Uterus (tissue), 3 donors: ENCODE measurements at regions not wholly inside any gene's neighbourhood (a gene's known extent, or its start where the extent isn't known, plus 50 kb on each side); places are given as distances from the start of the nearest gene placed in this dataset.

Experiments
- DNase-seq, 2 donors: peaks; one replicate each; pipeline ENCODE4 v3.0.0-alpha.2; 2019 to 2020
- H3K27ac ChIP-seq, 2 donors: fragments of 200-600 bp; sonication (generic); 1 replicate in 1 of 2; 2 replicates in 1 of 2; pipeline ENCODE4 v1.5.1; 2016 to 2018
- H3K27me3 ChIP-seq, 2 donors: fragments of 200-600 bp; sonication (generic); one replicate each; pipeline ENCODE4 v1.5.1; 2018 to 2019; ENCODE audit warnings: control low read depth in 1 of 2
- H3K36me3 ChIP-seq, 2 donors: fragments of 200-600 bp; sonication (generic); one replicate each; pipeline ENCODE4 v1.5.1; 2019; ENCODE audit warnings: control low read depth in 1 of 2
- H3K4me1 ChIP-seq, 2 donors: fragments of 200-600 bp; sonication (generic); one replicate each; pipeline ENCODE4 v1.5.1; 2018 to 2019; ENCODE audit warnings: control low read depth in 1 of 2
- H3K4me3 ChIP-seq, 2 donors: fragments of 200-600 bp; sonication (generic); 1 replicate in 1 of 2; 2 replicates in 1 of 2; pipeline ENCODE4 v1.5.1; 2018 to 2019; ENCODE audit warnings: mild to moderate bottlenecking in 1 of 2
- H3K9me3 ChIP-seq, 2 donors: fragments of 200-600 bp; sonication (generic); one replicate each; pipeline ENCODE4 v1.5.1; 2019; ENCODE audit warnings: control low read depth in 1 of 2
- POLR2A ChIP-seq, 2 donors: fragments of 450-650 bp; IDR thresholded peaks; one replicate each; pipeline ENCODE4 v1.6.1; 2016; ENCODE audit warnings: antibody characterized with exemption in 2 of 2, mild to moderate bottlenecking in 1 of 2, moderate library complexity in 1 of 2
- intact Hi-C: fragments of 100-400 bp; cut with DNase I; formaldehyde crosslinking; loops from one replicate; pipeline ENCODE4 v1.15.1; 2023; ENCODE audit warnings: low total_unique reads
- TF ChIP-seq, protein P1 (sequence below), 4 experiments: fragments of 200-600 bp in 2 of 4; fragments of 450-650 bp in 2 of 4; sonication (generic) in 2 of 4; IDR thresholded peaks; one replicate each; pipeline ENCODE4 v1.5.1; 2016 to 2019; ENCODE audit warnings: antibody characterized with exemption in 4 of 4, mild to moderate bottlenecking in 2 of 4, moderate library complexity in 1 of 4
- donor health status: DM: yes; HTN: yes; CAD: no.

DNA sequence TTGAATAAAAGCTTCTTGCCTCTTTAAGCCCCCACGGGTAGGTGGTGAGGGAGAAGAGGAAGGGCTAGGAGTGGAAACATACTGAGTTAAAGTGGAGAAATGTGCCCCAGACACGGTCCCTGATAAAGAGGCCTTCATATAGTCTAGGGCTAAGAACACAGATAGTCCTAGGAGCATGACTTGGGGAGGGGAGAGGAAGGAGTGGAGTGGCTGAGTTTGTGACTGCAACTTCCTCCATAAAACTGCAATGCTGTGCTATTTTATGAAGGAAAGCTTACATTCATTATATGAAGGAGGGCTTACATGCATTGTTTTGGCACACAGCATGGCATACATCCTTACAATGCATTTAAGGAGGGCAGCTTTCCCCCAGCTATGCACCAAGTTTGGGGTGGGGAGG lies 1129.4 kb upstream of the LRRTM3 start:
- no peak for DNase-seq
- Histone ChIP-seq H3K27ac (no peak overlapping the region), H3K4me1 (no peaks in the 10 kb centered on the region), H3K9me3 (no peaks in the 10 kb centered on the region), H3K36me3 (no peaks in the 10 kb centered on the region), H3K4me3 (no peak overlapping the region), H3K27me3 (no peaks in the 10 kb centered on the region)
- TF ChIP-seq, protein P1, sequence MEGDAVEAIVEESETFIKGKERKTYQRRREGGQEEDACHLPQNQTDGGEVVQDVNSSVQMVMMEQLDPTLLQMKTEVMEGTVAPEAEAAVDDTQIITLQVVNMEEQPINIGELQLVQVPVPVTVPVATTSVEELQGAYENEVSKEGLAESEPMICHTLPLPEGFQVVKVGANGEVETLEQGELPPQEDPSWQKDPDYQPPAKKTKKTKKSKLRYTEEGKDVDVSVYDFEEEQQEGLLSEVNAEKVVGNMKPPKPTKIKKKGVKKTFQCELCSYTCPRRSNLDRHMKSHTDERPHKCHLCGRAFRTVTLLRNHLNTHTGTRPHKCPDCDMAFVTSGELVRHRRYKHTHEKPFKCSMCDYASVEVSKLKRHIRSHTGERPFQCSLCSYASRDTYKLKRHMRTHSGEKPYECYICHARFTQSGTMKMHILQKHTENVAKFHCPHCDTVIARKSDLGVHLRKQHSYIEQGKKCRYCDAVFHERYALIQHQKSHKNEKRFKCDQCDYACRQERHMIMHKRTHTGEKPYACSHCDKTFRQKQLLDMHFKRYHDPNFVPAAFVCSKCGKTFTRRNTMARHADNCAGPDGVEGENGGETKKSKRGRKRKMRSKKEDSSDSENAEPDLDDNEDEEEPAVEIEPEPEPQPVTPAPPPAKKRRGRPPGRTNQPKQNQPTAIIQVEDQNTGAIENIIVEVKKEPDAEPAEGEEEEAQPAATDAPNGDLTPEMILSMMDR (IDR thresholded peaks at IDR 0.05), result no peak
- TF ChIP-seq POLR2A (IDR thresholded peaks at IDR 0.05), result no peak
- intact Hi-C loops, result no loop called here

DNA sequence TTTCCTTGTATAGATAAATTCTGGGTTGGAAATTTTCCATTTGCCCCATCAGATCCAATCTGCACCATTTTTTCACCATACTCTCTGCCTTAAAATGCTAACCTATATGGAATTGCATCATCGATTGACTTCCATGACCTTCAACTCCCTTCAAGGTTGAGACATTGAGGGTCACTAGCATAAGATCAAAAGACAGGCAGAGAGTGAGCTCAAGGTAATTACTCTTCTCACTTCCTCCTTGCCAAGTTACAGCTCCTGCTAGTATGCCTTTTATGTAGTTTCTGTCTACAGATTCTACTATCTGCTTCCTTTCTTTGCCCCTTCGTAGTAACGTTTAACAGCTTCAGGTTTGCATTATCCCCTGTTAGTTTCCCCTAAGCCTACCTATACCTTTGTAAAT lies 1127.7 kb upstream of the LRRTM3 start:
- Histone ChIP-seq H3K4me3 (no peak overlapping the region), H3K4me1 (no peaks in the 10 kb centered on the region), H3K27ac (no peak overlapping the region), H3K27me3 (no peaks in the 10 kb centered on the region), H3K9me3 (no peaks in the 10 kb centered on the region), H3K36me3 (no peaks in the 10 kb centered on the region)
- DNase-seq, result no peak
- no peak for TF ChIP-seq POLR2A (IDR thresholded peaks at IDR 0.05)
- TF ChIP-seq, protein P1 (IDR thresholded peaks at IDR 0.05), result no peak
- intact Hi-C loops, result no loop called here

DNA sequence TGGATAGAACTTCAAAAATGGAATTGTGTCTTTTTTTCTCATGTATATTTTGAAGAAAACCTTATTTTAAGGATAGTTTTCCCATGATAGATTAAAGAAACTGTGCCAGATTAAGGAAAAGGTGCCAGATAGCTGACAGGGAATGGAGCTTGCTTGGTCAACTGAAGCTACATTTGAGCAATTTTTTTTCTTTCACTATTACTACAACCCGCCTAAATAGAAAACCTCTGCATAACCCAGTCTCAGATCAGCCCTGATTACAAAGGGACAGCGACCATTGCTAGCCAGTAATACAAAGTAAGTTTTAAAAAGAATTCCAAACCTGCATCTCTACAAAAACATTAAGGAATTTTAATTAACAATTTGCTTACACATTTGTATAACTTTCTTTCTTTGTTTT lies 1123.4 kb upstream of the LRRTM3 start:
- Histone ChIP-seq H3K27ac (no peak overlapping the region), H3K36me3 (no peaks in the 10 kb centered on the region), H3K4me3 (no peak overlapping the region), H3K4me1 (no peaks in the 10 kb centered on the region), H3K9me3 (no peaks in the 10 kb centered on the region), H3K27me3 (no peaks in the 10 kb centered on the region)
- no peak for DNase-seq
- intact Hi-C loops, result no loop called here
- TF ChIP-seq, protein P1 (IDR thresholded peaks at IDR 0.05), result no peak
- TF ChIP-seq POLR2A (IDR thresholded peaks at IDR 0.05), result no peak

DNA sequence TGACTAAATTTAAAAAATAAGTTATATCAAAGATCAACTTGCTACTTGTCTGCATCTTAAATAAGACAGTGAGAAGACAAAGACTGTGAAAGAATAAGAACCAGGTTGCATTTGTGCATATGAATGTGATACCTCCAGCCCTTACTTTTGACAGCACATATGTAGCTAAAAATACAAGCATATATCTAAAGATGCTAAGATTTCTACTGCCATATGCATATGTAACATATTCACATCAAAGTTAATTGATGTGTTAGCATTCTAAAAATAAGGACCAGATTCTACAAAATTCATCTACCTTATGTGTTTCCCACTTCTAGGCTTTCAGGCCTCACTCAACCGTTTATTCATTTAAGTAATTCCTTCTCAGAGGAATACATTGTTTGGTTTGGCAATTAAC lies 1120.3 kb upstream of the LRRTM3 start:
- Histone ChIP-seq H3K27me3 (no peaks in the 10 kb centered on the region), H3K9me3 (no peaks in the 10 kb centered on the region), H3K4me3 (no peak overlapping the region), H3K36me3 (no peaks in the 10 kb centered on the region), H3K27ac (no peak overlapping the region), H3K4me1 (no peaks in the 10 kb centered on the region)
- intact Hi-C loops, result no loop called here
- no peak for TF ChIP-seq POLR2A (IDR thresholded peaks at IDR 0.05)
- TF ChIP-seq, protein P1 (IDR thresholded peaks at IDR 0.05), result no peak
- DNase-seq, result no peak

DNA sequence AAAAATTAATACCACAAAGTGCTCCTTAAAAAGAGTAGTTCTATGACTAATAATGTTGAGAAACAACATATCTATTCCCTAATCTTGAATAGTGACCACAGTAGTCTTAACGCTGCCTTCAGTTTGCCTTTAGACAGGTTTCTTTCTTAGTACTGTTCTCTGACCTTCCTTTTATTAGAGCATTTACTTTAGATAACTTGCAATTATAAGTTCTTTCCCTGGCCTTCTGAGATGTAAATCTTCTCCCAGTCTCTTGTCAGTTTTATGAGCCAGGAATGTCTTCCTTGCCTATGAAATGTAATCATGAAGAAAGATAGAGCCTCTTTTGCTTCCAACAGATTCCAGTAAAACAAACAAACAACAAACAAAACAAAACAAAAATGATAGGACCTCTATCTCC lies 1119.8 kb upstream of the LRRTM3 start:
- Histone ChIP-seq H3K27ac (no peak overlapping the region), H3K4me3 (no peak overlapping the region), H3K9me3 (no peaks in the 10 kb centered on the region), H3K36me3 (no peaks in the 10 kb centered on the region), H3K4me1 (no peaks in the 10 kb centered on the region), H3K27me3 (no peaks in the 10 kb centered on the region)
- intact Hi-C loops, result no loop called here
- DNase-seq, result no peak
- no peak for TF ChIP-seq POLR2A (IDR thresholded peaks at IDR 0.05)
- TF ChIP-seq, protein P1 (IDR thresholded peaks at IDR 0.05), result no peak
